IMR-90 (cell line): ENCODE measurements at regions not wholly inside any gene's neighbourhood (a gene's known extent, or its start where the extent isn't known, plus 50 kb on each side); places are given as distances from the start of the nearest gene placed in this dataset.

Experiments
- CEBPB ChIP-seq: IDR thresholded peaks from 2 replicates; pipeline ENCODE4 v1.6.1; 2012; ENCODE audit warnings: low read depth, low read length, improper control_type of control experiment
- CHD1 ChIP-seq: IDR thresholded peaks from 2 replicates; pipeline ENCODE4 v1.6.1; 2012; ENCODE audit warnings: low read depth, low read length, improper control_type of control experiment
- CTCF ChIP-seq: conservative IDR thresholded peaks from 2 replicates; pipeline ENCODE4 v1.5.1; 2012; ENCODE audit warnings: mild to moderate bottlenecking, low read depth, low read length, improper control_type of control experiment
- ELK1 ChIP-seq: fragments of 150-350 bp; IDR thresholded peaks from 2 replicates; pipeline ENCODE4 v1.6.1; 2016; ENCODE audit warnings: low read depth, mild to moderate bottlenecking, low read length, moderate library complexity, borderline replicate concordance
- FOS ChIP-seq: fragments of 150-350 bp; IDR thresholded peaks from 2 replicates; pipeline ENCODE4 v1.6.1; 2016; ENCODE audit warnings: low read depth, low read length
- MAFK ChIP-seq: IDR thresholded peaks from 2 replicates; pipeline ENCODE4 v1.6.1; 2012; ENCODE audit warnings: low read depth, low read length, improper control_type of control experiment
- MAZ ChIP-seq: IDR thresholded peaks from 2 replicates; pipeline ENCODE4 v1.6.1; 2012; ENCODE audit warnings: low read depth, mild to moderate bottlenecking, low read length, improper control_type of control experiment, moderate library complexity, borderline replicate concordance
- MXI1 ChIP-seq: IDR thresholded peaks from 2 replicates; pipeline ENCODE4 v1.6.1; 2012; ENCODE audit warnings: low read depth, mild to moderate bottlenecking, low read length, moderate library complexity, borderline replicate concordance
- NFE2L2 ChIP-seq: fragments of 150-350 bp; IDR thresholded peaks from 2 replicates; pipeline ENCODE4 v1.6.1; 2016; ENCODE audit warnings: low read depth, mild to moderate bottlenecking, low read length
- POLR2A ChIP-seq: IDR thresholded peaks from 2 replicates; pipeline ENCODE4 v1.6.1; 2012; ENCODE audit warnings: mild to moderate bottlenecking, low read depth, low read length
- RAD21 ChIP-seq: IDR thresholded peaks from 2 replicates; pipeline ENCODE4 v1.6.1; 2012; ENCODE audit warnings: low read length, improper control_type of control experiment
- RCOR1 ChIP-seq: IDR thresholded peaks from 2 replicates; pipeline ENCODE4 v1.6.1; 2012; ENCODE audit warnings: mild to moderate bottlenecking, low read length, improper control_type of control experiment; ENCODE audit not compliant: insufficient replicate concordance
- SMC3 ChIP-seq: fragments of 150-350 bp; IDR thresholded peaks from 2 replicates; pipeline ENCODE4 v1.6.1; 2016; ENCODE audit warnings: low read depth, mild to moderate bottlenecking, antibody characterized with exemption, low read length, moderate library complexity

GRCh38 chr6:134732763-134733162, 217.1 kb downstream of the ALDH8A1 start:
- TF ChIP-seq RAD21 (no peak), SMC3 (no peak), MXI1 (no peak), POLR2A (no peak), FOS (no peak), CTCF (no peak), RCOR1 (no peak), ELK1 (no peak), CHD1 (no peak), CEBPB (no peak), NFE2L2 (no peak), MAFK (no peak), MAZ (no peak)
